ENCODE measurements at regions not wholly inside any gene's neighbourhood (a gene's known extent, or its start where the extent isn't known, plus 50 kb on each side); places are given as distances from the start of the nearest gene placed in this dataset.

GRCh38 chr20:37577981-37578380 is 50.3 kb upstream of the BLCAP start:
- TF ChIP-seq CTCF (IDR thresholded peaks at IDR 0.05) (no peak), POLR2A (IDR thresholded peaks at IDR 0.05) (no peak)
